DOHH2 (cell line): ENCODE measurements at regions not wholly inside any gene's neighbourhood (a gene's known extent, or its start where the extent isn't known, plus 50 kb on each side); places are given as distances from the start of the nearest gene placed in this dataset.

Source experiments
- EZH2phosphoT487 ChIP-seq: fragments of 200-600 bp; sonication (generic); IDR thresholded peaks from 2 replicates; pipeline ENCODE4 v1.6.1; 2017; ENCODE audit warnings: borderline replicate concordance, mild to moderate bottlenecking, antibody characterized with exemption, low read length, moderate library complexity, mixed read lengths
- TF ChIP-seq, protein P1 (sequence below): fragments of 200-600 bp; sonication (generic); IDR thresholded peaks from one replicate; pipeline ENCODE4 v1.5.1; 2014; ENCODE audit warnings: antibody characterized with exemption, mild to moderate bottlenecking, low read depth, low read length; ENCODE audit not compliant: poor library complexity, severe bottlenecking

DNA sequence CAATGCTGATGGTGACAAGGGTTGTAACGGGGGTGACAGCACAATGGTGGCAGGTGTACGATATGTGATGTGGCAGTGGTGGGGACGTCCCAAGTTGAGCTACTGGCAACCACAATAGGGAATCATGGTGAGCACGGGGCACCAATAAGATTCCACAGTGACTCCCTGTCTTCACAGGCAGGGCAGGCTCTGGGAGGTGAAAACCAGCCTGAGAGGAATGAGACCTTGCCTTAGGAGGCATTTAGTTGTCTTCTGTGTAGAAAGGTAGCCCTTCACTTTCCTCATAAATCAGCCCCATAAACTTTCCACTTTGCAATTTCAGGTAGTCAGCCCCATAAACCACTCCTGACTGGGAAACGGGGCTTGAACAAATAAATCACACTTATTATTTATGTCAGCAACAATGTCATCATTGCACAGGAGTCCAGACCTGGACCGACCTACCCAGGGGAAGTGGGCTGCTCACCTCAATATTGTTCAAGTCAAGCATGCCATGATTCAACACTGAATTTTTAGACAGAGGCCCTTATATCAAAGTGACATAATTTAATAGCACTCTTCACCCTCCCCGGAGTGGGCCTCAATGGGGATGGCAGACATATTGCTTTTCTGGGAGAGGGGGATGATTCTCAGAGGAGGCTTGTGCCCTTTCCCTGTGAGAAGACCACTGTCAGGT, 150.8 kb downstream of the CDC5L start:
- TF ChIP-seq, protein P1, sequence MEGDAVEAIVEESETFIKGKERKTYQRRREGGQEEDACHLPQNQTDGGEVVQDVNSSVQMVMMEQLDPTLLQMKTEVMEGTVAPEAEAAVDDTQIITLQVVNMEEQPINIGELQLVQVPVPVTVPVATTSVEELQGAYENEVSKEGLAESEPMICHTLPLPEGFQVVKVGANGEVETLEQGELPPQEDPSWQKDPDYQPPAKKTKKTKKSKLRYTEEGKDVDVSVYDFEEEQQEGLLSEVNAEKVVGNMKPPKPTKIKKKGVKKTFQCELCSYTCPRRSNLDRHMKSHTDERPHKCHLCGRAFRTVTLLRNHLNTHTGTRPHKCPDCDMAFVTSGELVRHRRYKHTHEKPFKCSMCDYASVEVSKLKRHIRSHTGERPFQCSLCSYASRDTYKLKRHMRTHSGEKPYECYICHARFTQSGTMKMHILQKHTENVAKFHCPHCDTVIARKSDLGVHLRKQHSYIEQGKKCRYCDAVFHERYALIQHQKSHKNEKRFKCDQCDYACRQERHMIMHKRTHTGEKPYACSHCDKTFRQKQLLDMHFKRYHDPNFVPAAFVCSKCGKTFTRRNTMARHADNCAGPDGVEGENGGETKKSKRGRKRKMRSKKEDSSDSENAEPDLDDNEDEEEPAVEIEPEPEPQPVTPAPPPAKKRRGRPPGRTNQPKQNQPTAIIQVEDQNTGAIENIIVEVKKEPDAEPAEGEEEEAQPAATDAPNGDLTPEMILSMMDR, result no peak
- TF ChIP-seq EZH2phosphoT487, result no peak
